ENCODE measurements at regions not wholly inside any gene's neighbourhood (a gene's known extent, or its start where the extent isn't known, plus 50 kb on each side); places are given as distances from the start of the nearest gene placed in this dataset.

- TF ChIP-seq ZBTB33 (IDR thresholded peaks at IDR 0.05; ENCODE audit: borderline replicate concordance, low read depth): no peak
- TF ChIP-seq SMC3 (IDR thresholded peaks at IDR 0.05; ENCODE audit: low read depth, low read length): no peak
- TF ChIP-seq CTCF (IDR thresholded peaks at IDR 0.05): no peak
- no peak for TF ChIP-seq REST (IDR thresholded peaks at IDR 0.05; ENCODE audit: low read depth, low read length)
- TF ChIP-seq TAF1 (IDR thresholded peaks at IDR 0.05; ENCODE audit: borderline replicate concordance, low read depth, low read length): no peak
- no peak for TF ChIP-seq SIN3A (IDR thresholded peaks at IDR 0.05; ENCODE audit: borderline replicate concordance, low read depth, low read length)
- TF ChIP-seq EZH2phosphoT487 (IDR thresholded peaks at IDR 0.05; ENCODE audit: borderline replicate concordance, low read depth): no peak
- no peak for TF ChIP-seq NFIC (IDR thresholded peaks at IDR 0.05; ENCODE audit: borderline replicate concordance)
- no peak for TF ChIP-seq JUND (IDR thresholded peaks at IDR 0.05)
- TF ChIP-seq RAD21 (IDR thresholded peaks at IDR 0.05; ENCODE audit: low read length): no peak
- TF ChIP-seq ELF1 (IDR thresholded peaks at IDR 0.05): no peak
- no peak for TF ChIP-seq RFX5 (IDR thresholded peaks at IDR 0.05; ENCODE audit: low read length)
- no peak for TF ChIP-seq PBX3 (IDR thresholded peaks at IDR 0.05)
Measured at GRCh38 chr9:3032898-3033297, 189.0 kb upstream of the PUM3 start.

Data from SK-N-SH (cell line).